Neutrophil (primary cell): ENCODE measurements at regions not wholly inside any gene's neighbourhood (a gene's known extent, or its start where the extent isn't known, plus 50 kb on each side); places are given as distances from the start of the nearest gene placed in this dataset.

Experiments
- H3K27ac ChIP-seq: fragments of 200-600 bp; sonication (generic); 2 replicates; pipeline ENCODE4 v1.5.1; 2016; ENCODE audit warnings: mild to moderate bottlenecking, moderate library complexity
- H3K27me3 ChIP-seq: fragments of 200-600 bp; sonication (generic); 2 replicates; pipeline ENCODE4 v1.6.0; 2016; ENCODE audit warnings: mild to moderate bottlenecking
- H3K36me3 ChIP-seq: fragments of 200-600 bp; sonication (generic); 2 replicates; pipeline ENCODE4 v1.5.1; 2017
- H3K4me1 ChIP-seq, 2 experiments: fragments of 200-600 bp in 1 of 2; sonication (generic) in 1 of 2; 1 replicate in 1 of 2; 2 replicates in 1 of 2; pipeline versions ENCODE4 v1.5.1 to v1.6.1; 2013 to 2016; ENCODE audit warnings: low read depth in 1 of 2, low read length in 1 of 2, mild to moderate bottlenecking in 1 of 2, moderate library complexity in 1 of 2; ENCODE audit not compliant: control insufficient read depth in 1 of 2, insufficient read depth in 1 of 2
- H3K4me3 ChIP-seq, 2 experiments: fragments of 200-600 bp in 1 of 2; sonication (generic) in 1 of 2; 1 replicate in 1 of 2; 2 replicates in 1 of 2; pipeline ENCODE4 v1.5.1; 2013 to 2016; ENCODE audit warnings: low read depth in 1 of 2, low read length in 1 of 2, mild to moderate bottlenecking in 1 of 2, moderate library complexity in 1 of 2
- H3K9me3 ChIP-seq: fragments of 200-600 bp; sonication (generic); 2 replicates; pipeline ENCODE4 v1.5.1; 2016
- CTCF ChIP-seq: fragments of 200-600 bp; sonication (generic); IDR thresholded peaks from 2 replicates; pipeline ENCODE4 v1.5.1; 2016; ENCODE audit warnings: antibody characterized with exemption

- Histone ChIP-seq H3K4me3 (no peak overlapping the region), H3K36me3 (no peaks in the 10 kb centered on the region), H3K27ac (no peak overlapping the region), H3K9me3 (no peaks in the 10 kb centered on the region), H3K4me1 (no peaks in the 10 kb centered on the region), H3K27me3 (peaks cover 6% of the 10 kb centered on the region)
- TF ChIP-seq CTCF = no peak
These were observed 398.0 kb downstream of the RAPGEF2 start for GRCh38 chr4:159500861-159501260.

GRCh38 chr4:159503236-159504008 is 400.5 kb downstream of the RAPGEF2 start:
- no peaks in the 10 kb centered on the region for H3K9me3 ChIP-seq
- H3K4me3 ChIP-seq = no peak overlapping the region
- H3K27ac ChIP-seq = no peak overlapping the region
- H3K36me3 ChIP-seq = no peaks in the 10 kb centered on the region
- H3K27me3 ChIP-seq = peaks cover 6% of the 10 kb centered on the region
- TF ChIP-seq CTCF = no peak
- no peaks in the 10 kb centered on the region for H3K4me1 ChIP-seq

- no peak overlapping the region for H3K27ac ChIP-seq
- H3K4me3 ChIP-seq = no peak overlapping the region
- H3K4me1 ChIP-seq = no peaks in the 10 kb centered on the region
- no peaks in the 10 kb centered on the region for H3K9me3 ChIP-seq
- H3K36me3 ChIP-seq = no peaks in the 10 kb centered on the region
- H3K27me3 ChIP-seq = peaks cover 6% of the 10 kb centered on the region
- no peak for TF ChIP-seq CTCF
These were observed 401.8 kb downstream of the RAPGEF2 start for GRCh38 chr4:159504684-159505083.

GRCh38 chr4:159505266-159505975 is 402.5 kb downstream of the RAPGEF2 start:
- Histone ChIP-seq H3K9me3 (no peaks in the 10 kb centered on the region), H3K36me3 (no peaks in the 10 kb centered on the region), H3K4me3 (no peak overlapping the region), H3K27me3 (peaks cover 6% of the 10 kb centered on the region), H3K27ac (no peak overlapping the region), H3K4me1 (no peaks in the 10 kb centered on the region)
- no peak for TF ChIP-seq CTCF

- Histone ChIP-seq H3K36me3 (no peaks in the 10 kb centered on the region), H3K4me1 (no peaks in the 10 kb centered on the region), H3K9me3 (no peaks in the 10 kb centered on the region), H3K27me3 (peaks cover 6% of the 10 kb centered on the region), H3K4me3 (no peak overlapping the region), H3K27ac (no peak overlapping the region)
- no peak for TF ChIP-seq CTCF
These were observed 404.1 kb downstream of the RAPGEF2 start for GRCh38 chr4:159506801-159507517.
